Stimulated activated CD4-positive, alpha-beta T cell treated with anti-CD3 and anti-CD28 coated beads, Interleukin-12 subunit alpha, Interleukin-12 subunit beta, amount 100 ng/mL, for 48 hours (primary cell): ENCODE measurements at regions not wholly inside any gene's neighbourhood (a gene's known extent, or its start where the extent isn't known, plus 50 kb on each side); places are given as distances from the start of the nearest gene placed in this dataset.

Experiments used
- DNase-seq, 3 donors: peaks; one replicate each; pipeline ENCODE4 v3.0.0-alpha.2; 2020; ENCODE audit warnings: low read depth in 2 of 3, low spot score in 1 of 3

DNA sequence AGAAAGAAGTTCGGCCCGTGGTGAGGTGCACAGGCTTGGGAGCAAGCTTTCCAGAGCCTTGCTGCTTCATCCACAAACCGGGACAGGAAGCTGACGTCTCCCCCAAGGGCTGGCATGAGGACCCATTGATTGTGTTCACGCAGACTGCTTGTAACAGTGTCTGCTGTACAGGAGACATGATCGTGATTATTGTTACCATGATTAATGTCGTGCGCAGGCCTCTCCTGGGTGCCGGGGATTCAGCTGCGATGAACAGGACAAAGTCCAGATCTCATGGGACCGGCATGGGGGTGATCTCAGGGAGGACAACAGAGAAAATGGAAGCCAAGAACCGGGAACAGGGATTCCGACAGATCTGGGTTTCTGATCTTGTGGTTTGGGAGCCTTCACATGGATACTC is 219.9 kb downstream of the BRD1 start:
- DNase-seq = no peak

DNA sequence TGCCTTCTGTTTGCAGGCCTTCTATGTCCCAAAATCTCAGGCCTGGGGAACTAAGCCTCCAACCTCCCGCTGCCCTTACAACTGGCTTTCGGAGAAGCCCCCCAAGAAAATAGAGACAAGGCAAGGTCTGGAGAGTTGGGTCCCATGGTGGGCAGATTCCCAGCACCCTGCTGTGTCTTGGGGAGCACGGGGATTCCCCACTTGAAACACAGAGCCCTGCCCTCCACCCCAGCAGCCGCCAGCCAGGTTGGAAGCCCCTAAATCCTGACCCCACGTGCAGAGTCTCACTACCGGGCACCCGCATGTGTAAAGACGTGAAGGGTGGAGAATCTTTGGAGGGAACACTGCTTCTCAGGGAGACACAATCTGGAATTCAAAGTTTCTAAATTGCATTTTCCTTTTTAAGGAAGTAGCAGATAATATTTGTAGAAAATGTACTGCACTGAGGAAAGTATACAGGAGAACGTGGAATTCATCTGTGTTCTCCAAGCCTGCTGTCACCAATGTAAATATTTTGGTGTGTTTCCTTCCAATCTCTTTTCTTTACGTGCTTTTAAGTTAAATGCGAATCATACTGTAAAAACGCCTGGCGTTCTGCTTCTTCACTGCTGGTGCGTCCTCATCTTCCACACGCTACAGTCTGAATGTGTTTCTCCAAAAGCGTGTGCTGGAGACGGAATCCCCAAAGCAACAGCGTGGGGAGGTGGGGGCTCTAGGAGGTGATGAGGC is 220.9 kb downstream of the BRD1 start:
- DNase-seq = no peak

GRCh38 chr22:49604732-49605302 is 222.9 kb downstream of the BRD1 start:
- no peak for DNase-seq

DNA sequence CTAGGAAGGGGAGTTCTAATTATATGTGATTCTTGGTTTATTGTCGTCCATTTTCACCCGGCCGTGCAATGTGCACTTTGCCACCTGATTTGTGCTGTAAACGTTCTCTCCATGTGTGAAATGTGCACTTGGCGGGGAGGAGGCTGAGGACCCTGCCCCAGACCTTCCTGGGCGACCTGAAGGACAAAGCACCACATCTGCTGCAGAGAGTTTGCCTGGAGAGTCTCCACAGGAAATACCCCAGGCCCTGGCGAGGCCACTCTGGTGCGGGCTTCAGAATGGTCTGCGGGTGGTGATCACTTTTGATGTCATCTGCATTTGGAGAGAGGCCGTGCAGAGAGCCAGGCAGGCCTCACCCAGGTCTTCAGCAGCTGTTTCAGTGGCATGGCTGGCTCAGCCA is 224.7 kb downstream of the BRD1 start:
- DNase-seq = no peak

DNA sequence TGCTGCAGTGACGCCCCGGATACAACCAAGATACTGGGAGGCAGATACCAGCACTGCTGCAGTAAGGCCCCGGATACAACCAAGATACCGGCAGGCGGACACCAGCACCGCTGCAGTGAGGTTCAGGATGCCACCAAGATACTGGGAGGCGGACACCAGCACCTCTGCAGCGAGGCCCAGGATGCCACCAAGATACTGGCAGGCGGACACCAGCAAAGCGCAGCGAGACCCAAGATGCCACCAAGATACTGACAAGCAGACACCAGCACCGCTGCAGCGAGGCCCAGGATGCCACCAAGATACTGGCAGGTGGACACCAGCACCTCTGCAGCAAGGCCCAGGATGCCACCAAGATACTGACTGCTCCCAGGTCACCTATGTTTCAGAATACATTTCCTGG is 225.2 kb downstream of the BRD1 start:
- DNase-seq = no peak

GRCh38 chr22:49601614-49602321 is 225.9 kb downstream of the BRD1 start:
- no peak for DNase-seq

DNA sequence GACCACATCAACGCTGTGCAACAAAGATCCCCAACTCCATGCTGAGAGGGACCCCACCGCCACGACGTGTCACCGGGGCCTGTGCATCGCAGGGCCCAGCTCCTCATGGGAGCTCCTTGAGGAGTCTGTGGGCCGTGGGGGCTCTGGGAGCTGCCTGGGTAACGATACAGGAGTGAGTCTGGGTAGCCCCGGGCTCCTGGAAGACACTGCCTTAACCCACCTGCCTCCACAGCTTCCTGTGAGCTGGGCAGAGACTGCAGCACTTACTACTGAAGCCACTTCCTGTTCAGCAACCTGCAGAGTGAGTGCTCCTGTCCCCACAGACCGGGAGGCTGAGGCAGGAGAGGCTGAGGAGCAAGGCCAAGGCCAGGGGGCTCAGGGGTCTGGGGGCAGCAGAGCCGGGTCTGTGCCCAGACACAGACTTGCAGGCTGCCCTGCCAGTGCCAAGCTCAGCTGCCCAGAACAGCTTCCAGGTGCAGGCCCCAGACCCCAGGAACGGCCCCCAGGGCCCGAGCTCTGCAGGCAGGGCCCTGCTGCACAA is 226.7 kb downstream of the BRD1 start:
- no peak for DNase-seq

- no peak for DNase-seq
Measured at GRCh38 chr22:49600468-49600867, 227.2 kb downstream of the BRD1 start.

GRCh38 chr22:49599691-49600455 is 227.8 kb downstream of the BRD1 start:
- no peak for DNase-seq

- DNase-seq = no peak
Measured at GRCh38 chr22:49599039-49599438, 228.6 kb downstream of the BRD1 start.

- DNase-seq = no peak
Measured at GRCh38 chr22:49598338-49598737, 229.3 kb downstream of the BRD1 start.

DNA sequence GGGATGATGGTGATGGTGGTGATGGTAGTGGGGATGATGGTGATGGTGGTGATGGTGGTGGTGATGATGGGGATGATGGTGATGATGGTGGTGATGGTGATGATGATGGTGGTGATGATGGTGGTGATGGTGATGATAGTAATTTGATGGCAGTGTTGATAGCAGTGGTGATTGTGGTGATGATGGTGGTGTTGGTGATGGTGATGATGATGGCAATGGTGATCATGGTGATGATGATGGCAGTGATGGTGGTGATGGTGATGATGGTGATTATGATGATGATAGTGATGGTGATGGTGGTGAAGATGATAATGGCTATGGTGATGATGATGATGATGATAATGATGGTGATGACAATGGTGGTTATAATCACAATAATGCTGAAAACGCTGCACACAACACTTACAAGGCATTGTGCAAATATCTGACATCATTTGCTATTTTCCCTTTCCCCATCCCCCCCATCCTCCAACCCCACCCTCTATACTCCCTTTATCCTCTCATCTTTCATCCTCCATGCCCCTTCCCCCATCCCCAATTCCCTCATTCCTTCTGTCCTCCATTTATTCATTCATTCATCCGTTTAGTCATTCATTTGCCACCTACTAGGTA is 230.1 kb downstream of the BRD1 start:
- no peak for DNase-seq

GRCh38 chr22:49595465-49596078 is 232.1 kb downstream of the BRD1 start:
- no peak for DNase-seq

- DNase-seq = no peak
Measured at GRCh38 chr22:49594078-49594477, 233.6 kb downstream of the BRD1 start.

- no peak for DNase-seq
Measured at GRCh38 chr22:49593509-49593908, 234.2 kb downstream of the BRD1 start.

DNA sequence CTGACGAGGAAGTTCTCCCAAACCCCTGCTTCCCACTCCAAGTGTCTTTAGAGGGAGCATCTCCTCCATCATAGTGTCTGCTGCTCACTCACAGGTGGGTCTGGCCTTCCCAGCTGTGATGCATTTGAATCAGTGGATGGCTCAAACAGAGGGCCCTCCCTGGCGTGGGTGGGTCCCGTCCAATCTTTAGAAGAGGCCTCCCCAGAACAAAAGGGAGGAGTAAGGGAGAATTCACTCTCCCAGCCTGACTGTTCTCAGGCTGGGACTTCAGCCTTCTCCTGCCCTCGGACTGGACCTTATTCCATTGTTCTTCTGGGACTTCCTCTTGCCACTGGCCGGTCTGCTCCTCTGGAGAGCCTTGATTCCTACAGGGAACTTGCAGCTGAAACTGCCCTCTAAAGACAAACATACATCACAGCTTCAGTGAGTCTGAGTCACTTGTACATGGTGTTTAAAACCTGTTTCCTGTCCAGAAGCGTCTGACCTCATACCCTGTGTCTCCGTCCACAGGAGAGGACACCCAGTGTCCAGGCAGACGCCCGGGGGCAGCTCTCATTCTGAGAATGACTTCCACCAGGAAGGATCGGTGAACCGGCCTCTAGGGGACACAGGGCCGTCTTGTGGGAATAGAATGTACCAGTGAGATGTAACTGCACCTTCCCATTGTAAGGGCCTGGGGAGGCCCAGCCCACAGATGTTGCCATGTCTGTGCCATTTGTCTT is 234.7 kb downstream of the BRD1 start:
- DNase-seq = no peak

DNA sequence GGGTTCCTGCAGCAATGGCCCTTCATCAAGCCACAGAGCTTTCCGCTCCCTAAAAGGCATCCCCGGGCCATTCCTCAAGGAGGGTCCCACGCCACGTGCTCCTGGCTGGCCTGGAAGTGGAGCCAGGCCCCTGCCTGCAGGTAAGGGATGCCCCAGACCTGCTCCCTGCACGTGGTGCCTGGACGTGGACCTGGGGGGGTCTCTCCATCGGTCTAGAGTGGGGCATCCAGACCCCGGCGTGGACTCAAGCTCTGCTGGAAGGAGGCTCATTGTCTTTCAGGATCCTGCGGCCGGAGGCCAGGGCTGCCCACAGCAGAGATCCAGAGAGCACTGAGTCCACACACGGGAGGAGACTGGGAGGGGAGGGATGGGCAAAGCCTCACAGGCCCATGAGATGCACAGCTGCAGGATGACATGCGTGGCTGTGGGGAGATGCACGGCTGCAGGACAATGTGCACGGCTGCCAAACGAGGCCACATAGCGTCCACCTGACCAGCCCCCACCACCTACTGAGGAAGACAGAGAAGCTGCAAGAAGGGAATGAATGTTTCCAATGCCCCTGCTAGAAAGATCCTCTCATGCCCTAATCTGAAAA is 236.7 kb downstream of the BRD1 start:
- DNase-seq = no peak

DNA sequence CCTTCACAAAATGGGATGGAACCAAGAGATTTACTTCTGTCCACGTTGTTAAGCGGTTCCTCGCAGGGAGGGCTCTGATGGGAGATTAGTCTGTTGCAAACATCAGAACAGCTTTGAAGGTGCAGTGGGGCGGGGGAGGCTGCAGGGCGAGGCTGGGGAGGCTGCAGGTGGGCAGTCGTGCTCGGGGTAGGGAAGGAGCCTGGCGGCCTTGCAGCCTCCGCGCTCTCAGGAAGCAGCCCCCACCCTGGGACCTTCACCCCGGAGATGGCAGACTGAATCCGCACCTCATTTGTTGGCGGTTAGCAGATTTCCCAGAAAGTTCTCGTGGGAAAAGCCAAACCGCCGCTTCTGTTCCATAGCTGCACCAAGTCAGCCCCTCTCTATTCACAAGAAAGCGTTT is 237.3 kb downstream of the BRD1 start:
- no peak for DNase-seq

DNA sequence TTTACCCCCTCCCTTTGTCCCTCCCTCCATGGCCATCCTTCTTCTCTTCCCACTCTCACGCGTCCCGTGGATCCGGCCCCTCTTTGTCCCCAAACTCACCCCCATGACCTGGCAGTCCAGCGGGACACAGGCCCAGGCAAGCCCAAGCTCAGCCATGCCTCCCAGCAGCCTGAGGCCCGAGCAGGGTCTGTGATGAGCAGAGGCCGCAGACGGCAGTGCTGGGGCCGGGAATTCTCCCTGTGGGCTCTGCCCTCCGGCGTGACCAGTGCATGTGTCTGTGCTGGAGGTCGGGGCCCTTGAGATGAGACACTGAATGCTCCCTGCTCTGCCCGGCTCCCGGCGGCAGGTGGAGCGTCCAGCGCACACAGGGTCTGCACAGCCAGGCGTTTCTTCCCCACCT is 237.9 kb downstream of the BRD1 start:
- no peak for DNase-seq

DNA sequence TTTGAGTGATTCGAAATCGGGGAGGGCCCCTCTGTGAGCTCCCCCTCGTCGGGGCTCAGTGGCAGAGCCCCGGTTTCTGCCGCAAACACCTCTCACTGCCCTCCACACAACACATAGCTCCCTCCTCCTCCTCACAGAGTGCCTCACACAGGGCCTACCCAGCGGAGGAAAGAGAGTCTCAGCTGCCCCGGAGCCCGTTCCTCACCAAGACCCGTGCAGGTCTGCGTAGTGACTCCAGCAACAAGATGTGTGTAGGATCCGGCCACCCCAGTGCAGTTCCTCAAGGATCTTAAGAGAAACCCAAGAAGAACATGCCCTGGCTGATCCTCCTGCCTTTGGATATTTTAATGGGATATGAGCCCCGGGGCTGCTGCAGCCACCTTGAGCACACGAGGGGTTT is 238.4 kb downstream of the BRD1 start:
- DNase-seq = no peak
